Fibroblast of pulmonary artery (primary cell): ENCODE measurements at regions not wholly inside any gene's neighbourhood (a gene's known extent, or its start where the extent isn't known, plus 50 kb on each side); places are given as distances from the start of the nearest gene placed in this dataset.

Experiments used
- DNase-seq: peaks from one replicate; pipeline ENCODE4 v3.0.0-alpha.2; 2010; ENCODE audit warnings: low read depth
- H3K4me3 ChIP-seq: replicated peaks from 2 replicates; pipeline ENCODE4 v1.5.1; 2011; ENCODE audit warnings: low read depth, mild to moderate bottlenecking, control low read depth, low read length, moderate library complexity
- CTCF ChIP-seq: IDR thresholded peaks from 2 replicates; pipeline ENCODE4 v1.5.1; 2011; ENCODE audit warnings: mild to moderate bottlenecking, control low read depth, low read length, inconsistent platforms; ENCODE audit errors: missing control alignments

GRCh38 chr4:31171362-31171761 lies 451.2 kb downstream of the PCDH7 start:
- TF ChIP-seq CTCF: no peak
- H3K4me3 ChIP-seq: no peak overlapping the region
- DNase-seq: no peak

GRCh38 chr4:31175242-31175910 lies 455.2 kb downstream of the PCDH7 start:
- DNase-seq: no peak
- no peak for TF ChIP-seq CTCF
- H3K4me3 ChIP-seq: no peak overlapping the region

- DNase-seq: no peak
- TF ChIP-seq CTCF: no peak
- H3K4me3 ChIP-seq: no peak overlapping the region
These were observed 463.1 kb downstream of the PCDH7 start for GRCh38 chr4:31183256-31183655.

GRCh38 chr4:31185014-31185585 lies 464.9 kb downstream of the PCDH7 start:
- no peak overlapping the region for H3K4me3 ChIP-seq
- no peak for TF ChIP-seq CTCF
- DNase-seq: no peak

- no peak for TF ChIP-seq CTCF
- no peak overlapping the region for H3K4me3 ChIP-seq
- no peak for DNase-seq
These were observed 467.8 kb downstream of the PCDH7 start for GRCh38 chr4:31187979-31188378.

GRCh38 chr4:31189938-31190337 lies 469.8 kb downstream of the PCDH7 start:
- no peak for DNase-seq
- TF ChIP-seq CTCF: no peak
- no peak overlapping the region for H3K4me3 ChIP-seq

- no peak for DNase-seq
- no peak for TF ChIP-seq CTCF
- H3K4me3 ChIP-seq: no peak overlapping the region
These were observed 470.5 kb downstream of the PCDH7 start for GRCh38 chr4:31190671-31191070.
